Loucy (cell line): ENCODE measurements at regions not wholly inside any gene's neighbourhood (a gene's known extent, or its start where the extent isn't known, plus 50 kb on each side); places are given as distances from the start of the nearest gene placed in this dataset.

ENCODE experiments used
- CTCF ChIP-seq: fragments of 200-600 bp; sonication (generic); conservative IDR thresholded peaks from 2 replicates; pipeline ENCODE4 v1.5.1; 2014; ENCODE audit warnings: mild to moderate bottlenecking, antibody characterized with exemption, low read length
- EZH2phosphoT487 ChIP-seq: fragments of 200-600 bp; IDR thresholded peaks from 2 replicates; pipeline ENCODE4 v1.6.1; 2018; ENCODE audit warnings: antibody characterized with exemption, mild to moderate bottlenecking, moderate library complexity, borderline replicate concordance

- TF ChIP-seq CTCF, result no peak
- no peak for TF ChIP-seq EZH2phosphoT487
These were observed 828.7 kb upstream of the LRRN3 start for GRCh38 chr7:110262251-110262650.
